T47D (cell line): ENCODE measurements at regions not wholly inside any gene's neighbourhood (a gene's known extent, or its start where the extent isn't known, plus 50 kb on each side); places are given as distances from the start of the nearest gene placed in this dataset.

Source experiments
- DNase-seq, 2 experiments: peaks; one replicate each; pipeline versions ENCODE4 v3.0.0 to v3.0.0-alpha.2; 2011 to 2012; ENCODE audit warnings: low read depth in 1 of 2, low spot score in 1 of 2
- JUND ChIP-seq: IDR thresholded peaks from 2 replicates; pipeline ENCODE4 v1.6.1; 2012; ENCODE audit warnings: low read depth
- in situ Hi-C: cut with HindIII; loops from 2 replicates; pipeline ENCODE4 v1.10.0; 2016; ENCODE audit warnings: low sequenced_read_pairs, low pct_unique_long_range_greater_than_20kb

DNA sequence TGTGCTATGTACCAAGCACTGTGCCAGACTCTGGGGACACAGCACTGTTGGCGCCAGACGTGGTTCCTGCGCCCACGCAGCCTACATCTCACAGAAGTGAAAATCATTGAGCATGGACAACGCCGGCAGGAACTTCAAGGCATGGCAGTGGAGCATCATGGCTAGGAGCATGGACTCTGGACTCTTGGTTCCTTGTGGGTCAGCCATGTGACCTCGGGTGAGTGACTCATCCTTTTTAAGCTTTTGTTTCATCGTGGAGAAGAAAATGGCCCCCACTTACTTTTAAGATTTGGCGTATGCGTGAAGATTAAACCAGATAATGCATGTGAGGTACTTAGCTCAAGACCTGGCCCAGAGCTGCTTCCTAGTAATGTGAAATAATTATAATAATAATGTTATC, 988.5 kb downstream of the UQCRFS1 start:
- no peak for DNase-seq
- in situ Hi-C loops = no loop called here
- no peak for TF ChIP-seq JUND

DNA sequence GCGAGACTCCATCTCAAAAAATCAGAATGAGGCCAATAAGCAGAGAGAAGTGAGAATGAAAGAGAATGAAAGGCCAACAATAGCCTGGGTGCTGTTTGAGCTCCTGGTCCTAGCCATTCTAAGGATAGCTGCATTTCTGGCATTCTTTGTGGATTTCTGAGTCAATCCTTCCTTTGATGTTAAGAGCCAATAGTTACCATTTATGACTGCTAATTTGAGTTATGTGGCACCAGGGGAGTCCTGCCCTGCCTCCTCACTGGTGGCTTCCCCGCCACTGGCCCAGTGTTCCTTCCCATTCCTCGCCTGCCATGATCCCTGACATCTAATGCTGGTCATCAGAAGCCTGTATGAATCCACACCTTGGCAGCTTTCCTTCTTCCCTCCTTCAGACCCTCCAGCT, 991.2 kb downstream of the UQCRFS1 start:
- in situ Hi-C loops = no loop called here
- no peak for TF ChIP-seq JUND
- no peak for DNase-seq

DNA sequence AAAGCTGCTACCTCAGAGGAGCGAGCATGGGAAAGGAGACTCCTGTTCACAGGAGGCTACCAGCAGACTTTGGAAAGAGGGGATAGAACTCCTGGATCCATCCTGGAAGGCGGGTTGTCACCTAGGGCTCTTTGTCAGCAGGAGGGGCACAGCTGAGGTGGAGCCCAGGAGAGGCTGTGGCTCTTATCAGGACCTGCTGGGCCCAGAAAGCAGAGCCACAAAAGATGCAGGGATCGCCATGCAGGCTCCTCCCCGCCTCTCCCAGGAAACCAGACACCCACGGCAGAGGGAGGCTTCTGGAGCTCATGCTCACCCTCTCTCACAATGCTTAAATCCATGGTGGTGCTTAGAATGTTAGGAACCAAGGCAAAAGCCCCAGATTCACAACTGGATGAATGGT, 994.2 kb downstream of the UQCRFS1 start:
- in situ Hi-C loops = no loop called here
- TF ChIP-seq JUND = no peak
- no peak for DNase-seq

DNA sequence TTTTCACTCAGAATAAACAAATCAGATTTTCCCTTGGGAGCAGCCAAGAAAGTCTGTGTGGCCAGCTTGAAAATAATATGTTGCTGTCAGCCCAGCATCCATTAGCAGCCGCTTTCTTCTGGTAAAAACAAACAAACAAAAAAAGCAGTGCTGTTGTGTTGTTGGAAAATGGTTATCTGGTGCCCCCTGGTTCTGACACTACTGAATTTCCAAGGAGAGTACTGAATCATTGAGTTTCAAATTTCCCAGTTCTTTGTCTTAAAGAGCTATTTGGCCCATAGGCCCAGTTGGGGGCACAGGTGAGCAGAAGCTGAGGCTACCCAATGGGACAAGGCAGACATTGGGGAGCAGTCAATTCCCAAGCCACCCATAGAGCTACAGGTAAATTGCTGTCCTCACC, 995.9 kb downstream of the UQCRFS1 start:
- in situ Hi-C loops = no loop called here
- no peak for DNase-seq

DNA sequence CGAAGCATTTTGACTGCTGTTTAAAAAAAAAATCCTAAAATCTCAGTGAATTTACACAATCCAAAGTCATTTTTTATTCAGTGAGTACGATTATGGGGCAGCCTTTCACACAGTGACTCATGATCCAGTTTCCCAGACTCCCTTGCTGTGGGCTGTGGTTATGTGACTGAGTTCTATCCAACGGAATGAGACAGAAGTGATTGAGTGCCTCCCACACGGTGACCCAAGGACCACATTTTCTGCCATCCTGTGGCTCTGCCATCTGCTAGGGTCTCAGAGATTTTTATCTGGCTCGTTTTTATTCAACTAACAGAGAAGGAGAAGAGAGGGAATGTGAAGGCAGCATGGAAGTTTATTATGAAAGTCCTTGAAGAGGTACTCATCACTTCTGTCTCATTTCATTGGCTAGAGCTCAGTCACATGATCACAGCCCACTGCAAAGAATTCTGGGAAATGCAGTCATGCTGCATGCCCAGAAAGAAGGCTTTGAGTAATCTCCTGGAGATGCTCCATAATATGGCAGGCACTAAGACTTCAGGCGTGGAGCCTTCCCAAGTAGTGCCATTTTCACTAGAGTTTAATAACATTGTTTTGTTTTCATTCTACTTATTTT, 999.4 kb downstream of the UQCRFS1 start:
- peak in 1 of 2 experiments; percentile 26 for DNase-seq
- TF ChIP-seq JUND = no peak
- in situ Hi-C loops = no loop called here

More for the DNA sequence above, 995.9 kb downstream of the UQCRFS1 start:
- no peak for TF ChIP-seq JUND

DNA sequence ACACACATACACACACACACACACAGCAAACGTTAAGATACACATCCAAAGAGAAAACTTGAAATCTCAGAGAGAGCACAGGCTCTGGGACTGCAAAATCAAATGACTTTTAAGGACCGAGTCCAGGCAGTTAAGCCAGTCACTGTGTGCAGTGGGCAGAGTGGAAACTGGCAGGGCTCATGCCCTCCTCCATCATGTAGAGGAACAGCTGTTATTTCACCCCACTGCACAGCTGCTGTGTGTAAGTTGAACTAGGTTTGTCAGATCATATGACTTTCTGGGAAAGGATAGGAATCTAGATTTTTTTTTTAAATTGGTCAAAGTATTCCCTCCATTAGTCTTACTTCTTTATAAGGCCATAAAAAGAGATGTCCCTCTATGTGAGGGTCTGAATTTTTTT, 1002.1 kb downstream of the UQCRFS1 start:
- no peak for DNase-seq
- in situ Hi-C loops = no loop called here
- TF ChIP-seq JUND = no peak

DNA sequence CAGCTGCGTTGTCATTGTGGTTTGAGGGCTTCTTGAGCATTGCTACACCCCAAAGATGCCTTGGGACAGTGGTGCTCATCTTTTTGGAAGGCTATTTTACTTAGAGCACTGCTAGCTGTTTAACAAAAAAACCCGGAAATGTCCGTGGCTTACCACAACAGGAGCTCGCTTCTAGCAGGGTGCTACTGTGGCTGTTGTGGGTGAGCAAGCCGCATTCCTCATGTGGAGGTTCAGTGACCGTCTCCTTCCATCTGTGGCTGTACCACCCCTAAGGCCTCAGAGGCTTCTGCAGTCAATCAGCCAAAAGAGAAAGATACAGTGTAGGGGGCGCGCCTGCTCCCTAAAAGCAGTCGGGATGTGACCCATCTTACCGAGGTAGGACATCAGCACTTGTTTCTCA, 1004.2 kb downstream of the UQCRFS1 start:
- no peak for TF ChIP-seq JUND
- no peak for DNase-seq
- in situ Hi-C loops = no loop called here

DNA sequence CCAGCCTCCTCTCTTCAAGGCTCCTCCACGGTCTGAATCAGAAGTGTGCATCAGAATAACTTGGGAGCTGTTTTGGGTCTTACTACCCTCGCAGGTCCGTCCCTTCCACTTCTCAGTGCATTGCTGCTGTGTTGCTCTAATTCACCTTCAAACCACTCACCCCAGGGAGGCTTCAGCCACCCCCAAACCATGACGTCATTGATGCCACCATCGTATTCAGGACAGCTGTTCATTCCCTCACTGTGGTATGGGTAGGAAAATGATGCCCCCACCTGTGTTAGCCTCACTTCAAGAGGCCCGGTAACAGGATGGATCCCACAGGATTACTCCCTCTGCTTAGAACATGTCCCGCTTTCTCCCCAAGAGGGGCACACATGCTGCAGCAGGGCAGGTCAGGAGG, 1005.7 kb downstream of the UQCRFS1 start:
- no peak for DNase-seq
- in situ Hi-C loops = no loop called here
- no peak for TF ChIP-seq JUND

DNA sequence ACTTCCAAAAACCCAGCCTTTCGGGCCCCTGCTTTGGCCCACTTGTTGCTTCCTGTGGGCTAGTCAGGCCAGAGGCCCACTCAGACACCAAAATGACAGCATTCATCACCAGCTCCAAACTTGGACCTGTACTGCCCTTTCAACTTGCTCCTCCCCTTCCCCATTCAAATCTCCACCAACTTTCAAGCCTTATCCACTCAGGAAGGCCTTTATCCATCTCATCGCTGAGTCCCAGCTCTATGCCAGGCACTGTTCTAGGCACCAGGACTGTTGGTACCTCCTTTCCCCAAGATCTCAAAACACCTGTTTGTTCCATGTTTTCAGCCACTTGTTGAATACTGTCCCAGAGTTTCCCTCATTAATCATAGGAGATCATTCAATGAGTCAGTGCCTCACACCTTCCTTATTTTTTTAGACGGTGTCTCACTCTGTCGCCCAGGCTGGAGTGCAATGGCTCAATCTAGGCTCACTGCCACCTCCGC, 1011.4 kb downstream of the UQCRFS1 start:
- in situ Hi-C loops = no loop called here
- no peak for DNase-seq
- no peak for TF ChIP-seq JUND

DNA sequence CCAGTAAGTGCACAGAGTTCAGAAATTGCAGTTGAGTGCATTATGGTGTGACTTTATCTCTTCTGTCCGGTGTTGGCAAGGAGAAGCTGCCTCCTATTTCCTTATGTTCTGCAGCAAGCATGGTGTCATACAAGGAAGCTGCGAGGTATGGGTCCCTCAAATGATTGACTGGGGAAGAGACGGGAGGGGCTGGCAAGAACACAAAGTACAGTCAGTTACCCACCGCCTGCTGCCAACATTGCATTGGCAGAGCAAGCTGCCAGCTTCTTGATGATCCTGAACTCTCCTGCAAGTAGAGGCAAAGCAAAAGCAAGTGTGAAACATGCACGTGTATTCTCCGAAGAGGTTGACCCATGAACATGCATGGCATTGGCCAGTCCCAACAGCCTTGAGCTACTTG, 1013.6 kb downstream of the UQCRFS1 start:
- in situ Hi-C loops = no loop called here
- TF ChIP-seq JUND = no peak
- no peak for DNase-seq

DNA sequence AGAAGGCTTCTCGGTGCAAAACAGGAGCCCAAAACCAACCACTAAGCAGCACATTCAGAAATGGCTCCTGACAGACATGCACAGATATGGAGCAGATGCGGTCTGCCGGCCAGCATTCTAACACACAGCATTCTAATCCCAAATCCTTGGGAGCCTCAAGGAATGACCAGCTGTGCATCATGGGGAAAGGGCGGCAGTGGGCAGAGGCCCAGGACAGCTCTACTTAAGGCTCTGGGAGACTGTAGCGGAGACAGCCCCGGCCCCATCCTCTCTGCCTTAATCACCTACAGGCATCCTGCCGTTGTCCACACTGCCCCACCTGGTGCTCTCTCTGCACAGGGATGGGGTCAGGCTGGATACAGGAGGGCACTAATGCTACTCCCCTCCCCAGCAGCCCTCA, 1016.0 kb downstream of the UQCRFS1 start:
- DNase-seq = no peak
- in situ Hi-C loops = no loop called here
- no peak for TF ChIP-seq JUND

DNA sequence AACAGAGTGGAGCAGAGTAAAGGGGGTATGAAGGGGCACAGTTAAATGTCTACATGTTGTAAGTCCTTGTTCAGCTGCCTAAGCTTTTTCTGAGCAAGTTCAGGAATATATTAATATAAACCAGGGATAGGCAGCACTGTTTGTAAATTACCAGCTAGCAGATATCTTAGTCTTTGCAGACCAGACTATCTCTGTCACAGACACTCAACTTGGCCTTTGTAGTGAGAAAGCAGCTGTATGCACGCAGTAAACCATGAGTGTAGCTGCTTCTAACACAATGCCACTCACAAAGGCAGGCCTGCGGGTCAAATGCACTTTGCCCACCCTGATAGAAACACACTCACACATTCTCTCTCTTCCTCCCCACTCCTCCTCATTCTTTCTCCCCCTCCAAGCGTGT, 1016.9 kb downstream of the UQCRFS1 start:
- no peak for TF ChIP-seq JUND
- in situ Hi-C loops = no loop called here
- DNase-seq = no peak

DNA sequence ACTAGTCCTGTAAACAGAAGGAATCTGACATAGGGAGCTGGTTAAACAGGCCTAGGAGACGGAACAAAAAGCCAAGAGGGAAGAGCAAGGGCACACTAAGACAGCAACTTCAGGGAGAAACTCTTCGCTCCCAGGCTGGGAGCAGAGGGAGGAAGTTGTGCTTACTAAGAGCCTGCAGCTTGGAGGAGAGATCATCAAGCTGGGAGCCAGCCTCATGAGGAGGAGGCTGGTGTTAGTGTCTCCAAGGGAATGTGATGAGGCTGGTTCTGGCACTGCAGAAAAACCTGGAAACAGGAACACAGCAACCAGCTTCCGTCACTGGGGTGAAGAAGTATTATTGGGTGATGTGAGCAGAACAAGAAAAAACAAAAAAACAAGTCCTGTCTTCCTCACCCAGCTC, 1027.3 kb downstream of the UQCRFS1 start:
- no peak for DNase-seq
- in situ Hi-C loops = no loop called here

DNA sequence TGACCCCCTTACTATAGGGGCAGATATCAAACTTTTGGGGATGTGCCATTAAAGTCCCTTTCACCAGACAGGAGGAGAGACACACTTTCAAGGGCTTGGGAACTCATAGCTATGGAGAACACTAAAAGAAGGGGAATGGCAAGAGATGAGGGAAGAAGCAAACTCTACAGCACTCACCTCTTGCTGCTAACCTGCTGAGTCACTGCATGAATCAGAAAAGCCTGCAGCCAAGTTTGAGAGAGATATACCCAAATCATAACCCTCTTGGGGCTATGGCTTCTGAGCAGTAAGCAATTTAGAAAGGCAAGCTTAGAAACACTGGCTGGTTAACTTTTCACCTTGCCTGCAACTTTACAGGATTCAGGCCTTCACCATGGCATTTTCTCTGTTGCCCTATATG, 1028.0 kb downstream of the UQCRFS1 start:
- no peak for DNase-seq
- in situ Hi-C loops = no loop called here
- no peak for TF ChIP-seq JUND

More for the DNA sequence above, 1027.3 kb downstream of the UQCRFS1 start:
- no peak for TF ChIP-seq JUND
